GM20000 (cell line): ENCODE measurements at regions not wholly inside any gene's neighbourhood (a gene's known extent, or its start where the extent isn't known, plus 50 kb on each side); places are given as distances from the start of the nearest gene placed in this dataset.

Experiments used
- DNase-seq: peaks from one replicate; pipeline ENCODE4 v3.0.0; 2012; ENCODE audit warnings: low spot score
- TF ChIP-seq, protein P1 (sequence below): IDR thresholded peaks from 2 replicates; pipeline ENCODE4 v1.5.1; 2012; ENCODE audit warnings: mild to moderate bottlenecking, control low read depth; ENCODE audit errors: extremely low read depth, missing control alignments

- no peak for DNase-seq
- TF ChIP-seq, protein P1, sequence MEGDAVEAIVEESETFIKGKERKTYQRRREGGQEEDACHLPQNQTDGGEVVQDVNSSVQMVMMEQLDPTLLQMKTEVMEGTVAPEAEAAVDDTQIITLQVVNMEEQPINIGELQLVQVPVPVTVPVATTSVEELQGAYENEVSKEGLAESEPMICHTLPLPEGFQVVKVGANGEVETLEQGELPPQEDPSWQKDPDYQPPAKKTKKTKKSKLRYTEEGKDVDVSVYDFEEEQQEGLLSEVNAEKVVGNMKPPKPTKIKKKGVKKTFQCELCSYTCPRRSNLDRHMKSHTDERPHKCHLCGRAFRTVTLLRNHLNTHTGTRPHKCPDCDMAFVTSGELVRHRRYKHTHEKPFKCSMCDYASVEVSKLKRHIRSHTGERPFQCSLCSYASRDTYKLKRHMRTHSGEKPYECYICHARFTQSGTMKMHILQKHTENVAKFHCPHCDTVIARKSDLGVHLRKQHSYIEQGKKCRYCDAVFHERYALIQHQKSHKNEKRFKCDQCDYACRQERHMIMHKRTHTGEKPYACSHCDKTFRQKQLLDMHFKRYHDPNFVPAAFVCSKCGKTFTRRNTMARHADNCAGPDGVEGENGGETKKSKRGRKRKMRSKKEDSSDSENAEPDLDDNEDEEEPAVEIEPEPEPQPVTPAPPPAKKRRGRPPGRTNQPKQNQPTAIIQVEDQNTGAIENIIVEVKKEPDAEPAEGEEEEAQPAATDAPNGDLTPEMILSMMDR: no peak
Observed at GRCh38 chr1:191533254-191533653, 625.0 kb upstream of the RGS18 start.

DNA sequence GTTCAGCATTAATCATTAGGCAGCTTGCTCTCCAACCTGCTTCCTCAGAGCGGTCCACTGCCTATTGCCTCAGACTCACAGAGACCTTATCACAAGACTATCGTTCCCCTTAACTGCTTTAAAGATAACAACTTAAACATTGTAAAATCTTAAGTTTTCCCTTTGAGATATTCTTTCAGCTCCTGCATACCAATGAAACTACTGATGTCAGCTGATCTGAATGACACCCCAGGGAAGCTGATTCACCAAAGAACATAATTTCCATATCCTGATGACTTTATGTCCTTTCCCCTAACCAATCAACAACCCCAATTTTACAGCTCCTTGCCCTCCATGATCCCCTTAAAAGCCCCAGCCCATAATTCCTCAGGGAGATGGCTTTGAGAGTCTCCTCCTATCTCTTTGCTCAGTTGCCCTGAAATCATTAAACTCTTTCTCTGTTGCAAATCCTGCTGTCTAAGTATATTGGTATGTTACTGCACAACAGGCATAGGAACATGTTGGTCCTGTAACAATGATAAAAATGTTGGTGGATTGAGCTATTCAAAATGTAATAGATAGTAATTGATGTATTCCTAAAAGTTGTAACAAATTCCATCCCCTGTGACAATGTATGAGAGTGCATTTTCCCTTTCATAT, 621.4 kb upstream of the RGS18 start:
- DNase-seq: no peak
- TF ChIP-seq, protein P1: no peak

DNA sequence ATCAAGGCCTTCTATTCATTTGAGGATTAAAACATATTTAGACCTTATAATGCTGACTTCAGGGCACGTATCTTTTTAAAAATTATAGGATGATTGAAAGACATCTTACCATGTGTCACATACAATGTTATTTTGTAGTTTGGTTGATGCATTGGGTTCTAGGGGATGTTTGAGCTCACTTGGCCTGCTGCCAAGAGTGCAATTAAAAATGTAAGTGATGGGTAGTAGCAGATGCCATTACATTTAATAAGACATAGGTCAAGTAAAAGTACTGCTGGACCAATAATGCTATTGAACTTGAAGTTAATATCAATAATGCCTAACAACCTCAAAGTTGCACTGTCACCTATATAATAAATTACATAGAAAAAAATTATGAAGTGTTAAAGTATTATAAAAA, 616.5 kb upstream of the RGS18 start:
- DNase-seq: no peak
- TF ChIP-seq, protein P1: no peak

- DNase-seq: no peak
- TF ChIP-seq, protein P1: no peak
Observed at GRCh38 chr1:191542444-191542843, 615.8 kb upstream of the RGS18 start.

DNA sequence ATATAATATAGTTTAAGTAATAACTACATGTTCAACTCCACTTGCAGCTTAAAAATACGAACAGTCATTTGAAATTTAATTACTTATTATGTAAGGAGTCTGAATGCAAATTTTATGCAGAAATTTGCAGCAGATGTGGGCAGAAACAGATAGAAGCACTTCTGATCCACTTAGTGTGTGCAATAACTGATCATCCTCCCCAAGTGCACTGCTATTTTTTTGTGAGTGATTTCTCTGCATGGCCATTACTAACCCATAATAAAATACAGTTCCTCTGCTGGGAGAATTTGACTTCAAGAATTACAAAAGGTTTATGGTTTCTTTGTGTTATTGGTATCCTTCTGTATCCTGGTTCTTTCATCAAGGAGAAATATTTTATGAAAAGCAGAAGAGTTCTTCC, 611.5 kb upstream of the RGS18 start:
- no peak for DNase-seq

GRCh38 chr1:191551019-191551418, 607.2 kb upstream of the RGS18 start:
- DNase-seq: no peak
- TF ChIP-seq, protein P1: no peak

More for the DNA sequence above, 611.5 kb upstream of the RGS18 start:
- TF ChIP-seq, protein P1: no peak

DNA sequence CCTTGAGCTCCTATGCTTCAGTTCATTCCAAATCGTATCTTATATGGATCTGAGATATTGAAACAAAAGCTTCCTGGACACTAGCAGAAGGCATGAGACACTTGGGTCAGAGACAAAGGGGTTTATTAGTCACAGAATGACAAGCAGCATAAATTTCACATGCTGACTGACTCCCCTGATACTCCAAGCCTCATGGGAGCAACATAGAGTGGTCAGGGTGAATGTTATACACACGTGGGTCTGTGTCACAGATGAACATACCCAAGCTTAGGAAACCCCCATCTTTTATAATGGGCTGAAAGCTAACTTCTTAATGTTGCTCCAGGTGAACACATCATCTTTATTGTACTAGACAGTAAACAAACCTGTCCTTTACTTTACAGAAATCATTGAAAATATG, 599.9 kb upstream of the RGS18 start:
- TF ChIP-seq, protein P1: no peak
- DNase-seq: no peak
